Peyer's patch (tissue), 4 donors: ENCODE measurements at regions not wholly inside any gene's neighbourhood (a gene's known extent, or its start where the extent isn't known, plus 50 kb on each side); places are given as distances from the start of the nearest gene placed in this dataset.

Source experiments
- CTCF ChIP-seq, 6 experiments: fragments of 450-650 bp in 4 of 6; fragments of 200-600 bp in 2 of 6; sonication (generic) in 1 of 6; IDR thresholded peaks; one replicate each; pipeline ENCODE4 v1.5.1; 2017 to 2019; ENCODE audit warnings: antibody characterized with exemption in 6 of 6, mild to moderate bottlenecking in 3 of 6, moderate library complexity in 1 of 6
- POLR2A ChIP-seq, 2 donors: fragments of 450-650 bp; IDR thresholded peaks; one replicate each; pipeline ENCODE4 v1.5.1; 2017; ENCODE audit warnings: antibody characterized with exemption in 2 of 2, mild to moderate bottlenecking in 2 of 2, moderate library complexity in 2 of 2

- no peak for TF ChIP-seq CTCF (IDR thresholded peaks at IDR 0.05)
- no peak for TF ChIP-seq POLR2A (IDR thresholded peaks at IDR 0.05)
Measured at GRCh38 chr15:36278219-36278618, 301.2 kb upstream of the CDIN1 start.
